Central memory CD8-positive, alpha-beta T cell (primary cell): ENCODE measurements at regions not wholly inside any gene's neighbourhood (a gene's known extent, or its start where the extent isn't known, plus 50 kb on each side); places are given as distances from the start of the nearest gene placed in this dataset.

Source experiments
- ATAC-seq: fragments of 150-1000 bp; cut with Tn5 transposase; replicated peaks from 2 replicates; pipeline ENCODE4 v1.10.0; 2022; ENCODE audit warnings: mild to moderate bottlenecking, moderate FRiP score, moderate number of reproducible peaks; ENCODE audit not compliant: poor library complexity, severe bottlenecking; ENCODE audit errors: extremely low read depth
- DNase-seq, 2 donors: peaks; one replicate each; pipeline ENCODE4 v3.0.0; 2021; ENCODE audit warnings: low spot score in 2 of 2
- H3K27ac Mint-ChIP-seq: one replicate; pipeline ENCODE4 v1.8.0; 2022; ENCODE audit warnings: low read depth, mild to moderate bottlenecking, moderate library complexity, mixed read lengths
- H3K27me3 Mint-ChIP-seq: one replicate; pipeline ENCODE4 v1.8.0; 2022; ENCODE audit warnings: mixed read lengths
- H3K36me3 Mint-ChIP-seq: one replicate; pipeline ENCODE4 v1.8.0; 2022; ENCODE audit warnings: mild to moderate bottlenecking, moderate library complexity, mixed read lengths; ENCODE audit not compliant: insufficient read depth
- H3K4me1 Mint-ChIP-seq: one replicate; pipeline ENCODE4 v1.8.0; 2022; ENCODE audit warnings: mixed read lengths
- H3K4me3 Mint-ChIP-seq: one replicate; pipeline ENCODE4 v1.8.0; 2022; ENCODE audit warnings: mild to moderate bottlenecking, moderate library complexity, mixed read lengths
- H3K9me3 Mint-ChIP-seq: one replicate; pipeline ENCODE4 v1.8.0; 2022; ENCODE audit warnings: mixed read lengths

DNA sequence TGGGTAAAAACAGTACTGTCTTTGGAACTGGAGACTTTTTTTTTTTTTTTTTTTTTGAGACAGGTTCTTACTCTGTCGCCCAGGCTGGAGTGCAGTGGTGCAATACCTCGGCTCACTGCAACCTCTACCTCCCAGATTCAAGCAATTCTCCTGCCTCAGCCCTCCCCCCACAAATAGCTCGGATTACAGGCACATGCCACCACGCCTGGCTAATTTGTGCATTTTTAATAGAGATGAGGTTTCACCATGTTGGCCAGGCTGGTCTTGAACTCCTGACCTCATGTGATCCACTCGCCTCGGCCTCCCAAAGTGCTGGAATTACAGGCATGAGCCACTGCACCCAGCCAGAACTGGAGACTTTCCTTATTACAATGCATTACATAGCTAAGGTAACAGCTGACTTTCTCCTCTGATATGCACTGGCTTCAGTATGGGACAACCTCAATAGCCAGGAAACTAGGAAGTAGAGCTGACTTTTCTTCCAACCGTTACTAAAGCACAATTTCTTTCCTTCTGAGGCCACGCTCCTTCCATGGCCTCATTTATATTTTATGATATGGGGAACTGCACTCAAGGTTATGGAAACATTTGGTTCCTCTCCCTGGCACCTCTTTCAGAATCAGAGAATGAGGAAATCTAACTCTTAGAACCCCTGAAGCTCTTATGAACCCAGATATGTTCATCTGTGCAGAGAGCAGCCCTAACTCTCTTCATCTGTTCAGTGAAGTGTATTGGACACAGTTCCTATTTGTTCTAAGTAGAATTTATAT, 53.5 kb upstream of the FAM9B start:
- Mint-ChIP-seq H3K36me3 (no peaks in the 10 kb centered on the region), H3K27me3 (no peaks in the 10 kb centered on the region), H3K4me3 (no peak overlapping the region), H3K9me3 (no peaks in the 10 kb centered on the region), H3K4me1 (peaks cover 7% of the 10 kb centered on the region), H3K27ac (no peak overlapping the region)
- ATAC-seq (no peak), DNase-seq (no peak)

DNA sequence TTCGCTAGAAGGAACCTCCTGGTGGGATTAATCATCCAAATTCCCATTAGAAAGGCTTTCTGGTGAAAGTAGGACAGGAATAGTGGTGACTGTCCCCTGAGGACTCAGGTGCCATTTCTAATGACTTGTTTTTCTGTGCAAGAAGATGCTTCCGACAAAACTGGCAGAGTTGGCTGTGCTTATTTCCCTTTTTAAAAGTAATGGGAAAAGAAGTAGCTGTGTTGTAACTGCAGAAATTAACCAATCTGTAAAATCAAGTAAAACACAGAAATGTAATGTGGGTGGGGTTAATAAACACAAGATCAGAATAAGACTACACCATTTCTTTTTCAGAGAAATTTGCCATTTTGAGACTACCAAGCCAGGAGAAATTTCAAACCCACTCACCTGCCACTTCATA, 55.0 kb upstream of the FAM9B start:
- Mint-ChIP-seq H3K9me3 (no peaks in the 10 kb centered on the region), H3K27ac (no peak overlapping the region), H3K27me3 (no peaks in the 10 kb centered on the region), H3K36me3 (no peaks in the 10 kb centered on the region), H3K4me1 (peaks cover 7% of the 10 kb centered on the region), H3K4me3 (no peak overlapping the region)
- ATAC-seq (no peak), DNase-seq (no peak)

- H3K27me3 Mint-ChIP-seq, result no peaks in the 10 kb centered on the region
These were observed 56.8 kb upstream of the FAM9B start for GRCh38 chrX:9090766-9091165.

GRCh38 chrX:9091258-9091657, 57.3 kb upstream of the FAM9B start:
- Mint-ChIP-seq H3K4me1 (peaks cover 7% of the 10 kb centered on the region), H3K9me3 (peaks cover 6% of the 10 kb centered on the region), H3K27me3 (no peaks in the 10 kb centered on the region), H3K27ac (no peak overlapping the region), H3K4me3 (no peak overlapping the region), H3K36me3 (no peaks in the 10 kb centered on the region)
- ATAC-seq (no peak), DNase-seq (no peak)

More at GRCh38 chrX:9090766-9091165, 56.8 kb upstream of the FAM9B start:
- no peak for DNase-seq
- Mint-ChIP-seq H3K4me3 (no peak overlapping the region), H3K4me1 (peaks cover 7% of the 10 kb centered on the region), H3K9me3 (peaks cover 6% of the 10 kb centered on the region), H3K36me3 (no peaks in the 10 kb centered on the region), H3K27ac (no peak overlapping the region)
- no peak for ATAC-seq

- no peaks in the 10 kb centered on the region for H3K36me3 Mint-ChIP-seq
- DNase-seq, result no peak
These were observed 69.0 kb upstream of the FAM9B start for GRCh38 chrX:9102956-9103355.

DNA sequence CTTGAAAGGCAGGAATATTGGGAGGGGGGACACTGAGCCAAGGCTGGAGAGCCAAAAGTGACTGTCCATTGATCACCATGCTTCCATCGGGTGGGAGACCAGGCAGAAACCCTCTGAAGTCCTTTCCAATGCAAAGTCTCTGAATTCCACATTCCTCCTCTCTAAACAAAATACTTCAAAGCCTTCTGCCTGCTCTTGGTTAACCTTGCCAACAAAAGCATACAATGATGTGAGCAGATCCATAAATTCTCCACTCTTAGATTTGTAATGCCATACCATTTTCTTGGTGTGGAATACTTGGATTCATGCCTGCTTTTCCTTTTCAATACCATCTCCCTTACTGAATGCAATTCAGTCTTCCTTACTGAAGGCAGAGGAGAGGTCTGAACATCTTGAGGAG, 74.1 kb upstream of the FAM9B start:
- Mint-ChIP-seq H3K27me3 (no peaks in the 10 kb centered on the region), H3K4me3 (no peak overlapping the region), H3K9me3 (no peaks in the 10 kb centered on the region), H3K4me1 (no peaks in the 10 kb centered on the region), H3K27ac (no peak overlapping the region), H3K36me3 (no peaks in the 10 kb centered on the region)
- DNase-seq (no peak), ATAC-seq (no peak)

More at GRCh38 chrX:9102956-9103355, 69.0 kb upstream of the FAM9B start:
- Mint-ChIP-seq H3K27ac (no peak overlapping the region), H3K4me1 (no peaks in the 10 kb centered on the region), H3K9me3 (no peaks in the 10 kb centered on the region), H3K27me3 (no peaks in the 10 kb centered on the region), H3K4me3 (no peak overlapping the region)
- ATAC-seq, result no peak

DNA sequence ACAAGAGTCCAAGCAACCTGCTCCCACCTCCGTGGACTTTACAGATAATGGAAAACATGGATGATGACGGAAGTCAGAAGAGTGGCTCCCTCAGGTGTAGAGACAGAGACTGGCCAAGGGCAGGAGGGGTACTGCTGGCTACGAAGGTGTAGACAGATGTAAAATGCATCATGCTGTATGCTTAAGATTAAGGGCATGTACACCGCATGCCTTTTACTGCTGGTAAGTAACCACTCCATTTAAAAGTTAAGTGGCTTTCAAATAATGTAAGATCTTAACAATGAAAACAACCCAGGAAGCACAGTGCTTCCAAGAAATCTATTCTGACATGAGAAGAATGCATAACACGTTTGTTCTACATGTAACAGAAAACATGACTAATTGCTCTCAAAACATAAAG, 76.9 kb upstream of the FAM9B start:
- ATAC-seq (no peak), DNase-seq (no peak)
- no peaks in the 10 kb centered on the region for H3K27me3 Mint-ChIP-seq
- no peaks in the 10 kb centered on the region for H3K36me3 Mint-ChIP-seq
- H3K4me1 Mint-ChIP-seq, result no peaks in the 10 kb centered on the region
- no peaks in the 10 kb centered on the region for H3K9me3 Mint-ChIP-seq
- H3K27ac Mint-ChIP-seq, result no peak overlapping the region
- no peak overlapping the region for H3K4me3 Mint-ChIP-seq

DNA sequence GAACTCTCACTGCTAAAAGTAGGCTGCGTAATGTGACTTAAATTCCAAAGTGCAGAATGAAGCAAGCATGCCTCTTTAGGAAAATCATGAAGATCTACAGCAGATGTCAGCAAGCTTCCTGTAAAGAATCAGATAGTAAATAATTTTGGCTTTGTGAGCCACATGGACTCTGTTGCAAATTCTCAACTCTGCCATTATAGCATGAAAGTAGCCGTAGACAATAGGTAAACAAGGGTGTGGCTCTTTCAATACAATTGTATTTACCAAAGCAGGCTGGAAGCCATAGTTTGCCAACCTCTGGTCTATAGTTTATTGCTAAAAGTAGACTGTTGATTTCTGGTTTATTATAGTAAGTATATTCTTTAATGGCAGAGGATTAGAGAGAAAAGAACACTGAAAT, 80.3 kb upstream of the FAM9B start:
- H3K27me3 Mint-ChIP-seq, result no peaks in the 10 kb centered on the region
- H3K36me3 Mint-ChIP-seq, result no peaks in the 10 kb centered on the region
- DNase-seq (no peak), ATAC-seq (no peak)
- no peak overlapping the region for H3K27ac Mint-ChIP-seq
- no peak overlapping the region for H3K4me3 Mint-ChIP-seq
- H3K9me3 Mint-ChIP-seq, result no peaks in the 10 kb centered on the region
- H3K4me1 Mint-ChIP-seq, result no peaks in the 10 kb centered on the region

GRCh38 chrX:9117851-9118250, 83.9 kb upstream of the FAM9B start:
- ATAC-seq, result no peak
- no peak for DNase-seq
- Mint-ChIP-seq H3K9me3 (no peaks in the 10 kb centered on the region), H3K27me3 (peaks cover 7% of the 10 kb centered on the region), H3K36me3 (no peaks in the 10 kb centered on the region), H3K4me3 (no peak overlapping the region), H3K27ac (no peak overlapping the region), H3K4me1 (no peaks in the 10 kb centered on the region)

- no peak overlapping the region for H3K4me3 Mint-ChIP-seq
- no peaks in the 10 kb centered on the region for H3K9me3 Mint-ChIP-seq
- no peaks in the 10 kb centered on the region for H3K4me1 Mint-ChIP-seq
- H3K36me3 Mint-ChIP-seq, result no peaks in the 10 kb centered on the region
- DNase-seq (no peak), ATAC-seq (no peak)
- H3K27me3 Mint-ChIP-seq, result peaks cover 12% of the 10 kb centered on the region
- no peak overlapping the region for H3K27ac Mint-ChIP-seq
These were observed 88.8 kb upstream of the FAM9B start for GRCh38 chrX:9122519-9123245.

GRCh38 chrX:9127986-9128385, 94.1 kb upstream of the FAM9B start:
- H3K27me3 Mint-ChIP-seq, result peaks cover 3% of the 10 kb centered on the region
- ATAC-seq (no peak), DNase-seq (no peak)
- no peaks in the 10 kb centered on the region for H3K36me3 Mint-ChIP-seq
- H3K27ac Mint-ChIP-seq, result no peak overlapping the region
- no peaks in the 10 kb centered on the region for H3K4me1 Mint-ChIP-seq
- no peak overlapping the region for H3K4me3 Mint-ChIP-seq
- peaks cover 4% of the 10 kb centered on the region for H3K9me3 Mint-ChIP-seq

- Mint-ChIP-seq H3K36me3 (no peaks in the 10 kb centered on the region), H3K4me1 (no peaks in the 10 kb centered on the region), H3K27ac (no peak overlapping the region), H3K4me3 (no peak overlapping the region), H3K27me3 (no peaks in the 10 kb centered on the region), H3K9me3 (peaks cover 4% of the 10 kb centered on the region)
- ATAC-seq (no peak), DNase-seq (no peak)
These were observed 96.1 kb upstream of the FAM9B start for GRCh38 chrX:9130031-9130430.

DNA sequence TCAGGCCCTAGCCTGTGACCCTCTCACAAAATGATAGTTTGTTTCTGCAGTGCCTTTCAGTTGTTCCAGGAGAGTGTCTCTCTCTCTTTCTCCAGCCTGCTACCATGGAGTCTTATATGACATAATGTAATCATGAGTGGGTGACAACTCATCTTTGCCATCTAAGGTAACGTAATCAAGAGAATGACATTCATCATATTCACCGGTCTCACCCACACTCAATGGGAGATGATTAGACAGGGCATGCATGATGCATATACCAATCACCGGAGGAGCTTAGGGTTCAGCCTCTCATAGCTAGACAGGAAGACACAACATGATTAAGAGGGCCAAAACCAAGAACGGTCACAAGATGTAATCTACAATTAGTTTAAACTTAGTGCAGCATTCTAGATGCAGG, 97.1 kb upstream of the FAM9B start:
- H3K4me3 Mint-ChIP-seq, result no peak overlapping the region
- ATAC-seq, result no peak
- no peak overlapping the region for H3K27ac Mint-ChIP-seq
- H3K9me3 Mint-ChIP-seq, result peaks cover 4% of the 10 kb centered on the region
- no peak for DNase-seq
- no peaks in the 10 kb centered on the region for H3K27me3 Mint-ChIP-seq
- no peaks in the 10 kb centered on the region for H3K36me3 Mint-ChIP-seq
- H3K4me1 Mint-ChIP-seq, result no peaks in the 10 kb centered on the region
